Transverse colon (tissue), 4 donors: ENCODE measurements at regions not wholly inside any gene's neighbourhood (a gene's known extent, or its start where the extent isn't known, plus 50 kb on each side); places are given as distances from the start of the nearest gene placed in this dataset.

Experiments used
- DNase-seq: peaks from one replicate; pipeline ENCODE4 v3.0.0-alpha.2; 2019
- H3K27ac ChIP-seq, 4 donors: fragments of 200-600 bp; sonication (generic); 2 replicates each; pipeline ENCODE4 v1.5.1; 2016 to 2018; ENCODE audit warnings: inconsistent platforms in 4 of 4
- H3K27me3 ChIP-seq: fragments of 200-600 bp; sonication (generic); 2 replicates; pipeline ENCODE4 v1.5.1; 2017; ENCODE audit warnings: inconsistent platforms
- H3K36me3 ChIP-seq, 4 donors: fragments of 200-600 bp; sonication (generic); 2 replicates each; pipeline ENCODE4 v1.5.1; 2017 to 2019; ENCODE audit warnings: inconsistent platforms in 4 of 4
- H3K4me1 ChIP-seq, 4 donors: fragments of 200-600 bp; sonication (generic); 2 replicates each; pipeline ENCODE4 v1.5.1; 2017 to 2020; ENCODE audit warnings: inconsistent platforms in 4 of 4
- H3K4me3 ChIP-seq, 4 donors: fragments of 200-600 bp; sonication (generic); 1 replicate in 1 of 4; 2 replicates in 3 of 4; pipeline versions ENCODE4 v1.5.1 to v1.6.1; 2017 to 2019; ENCODE audit warnings: inconsistent platforms in 4 of 4
- H3K9me3 ChIP-seq, 2 donors: fragments of 200-600 bp; sonication (generic); 2 replicates each; pipeline ENCODE4 v1.5.1; 2017 to 2019; ENCODE audit warnings: inconsistent platforms in 2 of 2
- EP300 ChIP-seq: sonication (generic); formaldehyde crosslinking; IDR thresholded peaks from one replicate; pipeline ENCODE4 v1.6.1; 2017; ENCODE audit warnings: antibody characterized with exemption, low read depth
- POLR2A ChIP-seq: fragments of 450-650 bp; IDR thresholded peaks from one replicate; pipeline ENCODE4 v1.6.1; 2016; ENCODE audit warnings: antibody characterized with exemption, mild to moderate bottlenecking, moderate library complexity
- POLR2AphosphoS5 ChIP-seq, 3 donors: sonication (generic); formaldehyde crosslinking; IDR thresholded peaks; one replicate each; pipeline ENCODE4 v1.6.1; 2016; ENCODE audit warnings: antibody characterized with exemption in 3 of 3
- WGBS, 2 donors: methylation state at CpG; one replicate each; pipeline ENCODE4 v1.1.5; 2018; ENCODE audit warnings: low coverage in 1 of 2; 5-methylcytosine and 5-hydroxymethylcytosine counted together
- in situ Hi-C, 4 donors: fragments of 200-750 bp; cut with MboI; loops; one replicate each; pipeline versions ENCODE4 v1.15.0 to v1.15.1; 2017; ENCODE audit warnings: low sequenced_read_pairs in 3 of 4, low pct_ligation_motif_present in 1 of 4, low pct_unique_long_range_greater_than_20kb in 1 of 4
- intact Hi-C: fragments of 100-400 bp; cut with DNase I; formaldehyde crosslinking; loops from one replicate; pipeline ENCODE4 v1.15.1; 2023; ENCODE audit warnings: low total_unique reads
- TF ChIP-seq, protein P1 (sequence below), 5 experiments: fragments of 200-600 bp in 3 of 5; fragments of 450-650 bp in 2 of 5; sonication (generic) in 3 of 5; IDR thresholded peaks; 1 replicate in 2 of 5; 2 replicates in 3 of 5; pipeline ENCODE4 v1.5.1; 2016 to 2017; ENCODE audit warnings: antibody characterized with exemption in 5 of 5, inconsistent platforms in 3 of 5, mild to moderate bottlenecking in 2 of 5, moderate library complexity in 1 of 5

DNA sequence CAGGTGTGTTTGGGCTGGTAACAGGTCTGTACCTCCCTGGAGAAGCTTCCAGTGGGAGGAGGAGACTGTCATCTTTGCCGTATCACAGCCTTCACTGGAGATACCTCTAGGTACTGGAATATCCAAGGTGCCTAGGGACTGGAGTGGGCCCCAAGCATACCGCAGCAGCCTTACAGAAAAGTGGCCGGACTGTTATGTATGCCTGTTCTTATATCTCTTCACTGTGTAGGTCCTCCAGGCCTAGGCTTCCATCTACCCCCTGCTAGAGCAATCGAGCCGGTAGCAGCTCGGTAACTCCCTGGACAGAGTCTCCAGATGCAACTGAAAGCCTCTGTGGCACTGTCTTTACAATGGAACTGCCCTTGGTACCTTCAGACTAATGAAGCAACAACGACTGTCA lies 277.4 kb upstream of the GRIA3 start:
- Histone ChIP-seq H3K9me3 (no peaks in the 10 kb centered on the region), H3K4me3 (no peak overlapping the region), H3K27me3 (no peaks in the 10 kb centered on the region), H3K36me3 (no peaks in the 10 kb centered on the region), H3K4me1 (no peaks in the 10 kb centered on the region), H3K27ac (no peak overlapping the region)
- in situ Hi-C loops (no loop called here), intact Hi-C loops (no loop called here)
- DNase-seq, result no peak
- TF ChIP-seq POLR2AphosphoS5 (IDR thresholded peaks at IDR 0.05), result no peak
- TF ChIP-seq, protein P1, sequence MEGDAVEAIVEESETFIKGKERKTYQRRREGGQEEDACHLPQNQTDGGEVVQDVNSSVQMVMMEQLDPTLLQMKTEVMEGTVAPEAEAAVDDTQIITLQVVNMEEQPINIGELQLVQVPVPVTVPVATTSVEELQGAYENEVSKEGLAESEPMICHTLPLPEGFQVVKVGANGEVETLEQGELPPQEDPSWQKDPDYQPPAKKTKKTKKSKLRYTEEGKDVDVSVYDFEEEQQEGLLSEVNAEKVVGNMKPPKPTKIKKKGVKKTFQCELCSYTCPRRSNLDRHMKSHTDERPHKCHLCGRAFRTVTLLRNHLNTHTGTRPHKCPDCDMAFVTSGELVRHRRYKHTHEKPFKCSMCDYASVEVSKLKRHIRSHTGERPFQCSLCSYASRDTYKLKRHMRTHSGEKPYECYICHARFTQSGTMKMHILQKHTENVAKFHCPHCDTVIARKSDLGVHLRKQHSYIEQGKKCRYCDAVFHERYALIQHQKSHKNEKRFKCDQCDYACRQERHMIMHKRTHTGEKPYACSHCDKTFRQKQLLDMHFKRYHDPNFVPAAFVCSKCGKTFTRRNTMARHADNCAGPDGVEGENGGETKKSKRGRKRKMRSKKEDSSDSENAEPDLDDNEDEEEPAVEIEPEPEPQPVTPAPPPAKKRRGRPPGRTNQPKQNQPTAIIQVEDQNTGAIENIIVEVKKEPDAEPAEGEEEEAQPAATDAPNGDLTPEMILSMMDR (IDR thresholded peaks at IDR 0.05), result no peak
- TF ChIP-seq EP300, result no peak
- no peak for TF ChIP-seq POLR2A
- 79% methylated on average over 7 of the region's 7 CpGs; no CpG with 5 or more reads in 1 of the 2 donors for WGBS, 2 donors

DNA sequence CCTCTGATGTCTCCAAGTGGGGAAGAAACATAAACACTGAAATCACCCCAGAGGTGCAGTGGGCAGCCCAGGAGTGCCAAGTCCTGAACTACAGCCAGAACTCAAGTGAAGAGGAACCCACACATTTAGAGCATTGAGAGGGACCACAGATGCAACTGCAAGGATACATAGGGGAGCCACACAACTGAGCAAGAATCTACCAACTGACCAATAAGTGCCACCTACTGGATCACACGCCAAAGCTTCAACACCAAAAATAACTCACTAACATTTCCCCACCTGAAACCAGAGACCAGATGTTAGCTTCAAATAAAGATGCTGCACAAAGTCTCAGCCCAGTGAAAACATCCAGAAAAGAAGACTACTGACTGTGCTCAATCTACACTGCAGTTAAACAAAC lies 276.7 kb upstream of the GRIA3 start:
- Histone ChIP-seq H3K4me1 (no peaks in the 10 kb centered on the region), H3K4me3 (no peak overlapping the region), H3K27ac (no peak overlapping the region), H3K27me3 (no peaks in the 10 kb centered on the region), H3K9me3 (no peaks in the 10 kb centered on the region), H3K36me3 (no peaks in the 10 kb centered on the region)
- no peak for TF ChIP-seq POLR2A
- TF ChIP-seq, protein P1 (IDR thresholded peaks at IDR 0.05), result no peak
- no peak for TF ChIP-seq POLR2AphosphoS5 (IDR thresholded peaks at IDR 0.05)
- no peak for TF ChIP-seq EP300
- no peak for DNase-seq
- intact Hi-C loops (no loop called here), in situ Hi-C loops (no loop called here)
- WGBS, 2 donors, result 75% methylated on average over 1 of the region's 1 CpG; no CpG with 5 or more reads in 1 of the 2 donors

DNA sequence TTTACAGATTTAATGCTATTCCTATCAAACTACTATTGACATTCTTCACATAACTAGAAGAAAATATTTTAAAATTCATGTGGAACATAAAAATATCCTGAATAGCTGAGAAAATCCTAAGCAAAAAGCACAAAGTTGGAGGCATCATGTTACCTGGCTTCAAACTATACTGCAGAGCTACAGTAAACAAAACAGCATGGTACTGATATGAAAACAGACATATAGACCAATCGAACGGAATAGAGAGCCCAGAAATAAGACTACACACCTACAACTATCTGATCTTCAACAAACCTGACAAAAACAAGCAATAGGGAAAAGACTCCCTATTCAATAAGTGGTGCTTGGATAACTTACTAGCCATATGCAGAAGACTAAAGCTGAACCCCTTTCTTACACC lies 273.4 kb upstream of the GRIA3 start:
- H3K4me3 ChIP-seq, result no peak overlapping the region
- H3K36me3 ChIP-seq, result no peaks in the 10 kb centered on the region
- TF ChIP-seq, protein P1 (IDR thresholded peaks at IDR 0.05), result no peak
- TF ChIP-seq EP300 (no peak), POLR2AphosphoS5 (IDR thresholded peaks at IDR 0.05) (no peak), POLR2A (no peak)
- no peak overlapping the region for H3K27ac ChIP-seq
- H3K9me3 ChIP-seq, result no peaks in the 10 kb centered on the region
- intact Hi-C loops, result no loop called here
- in situ Hi-C loops, result no loop called here
- no peaks in the 10 kb centered on the region for H3K4me1 ChIP-seq
- H3K27me3 ChIP-seq, result no peaks in the 10 kb centered on the region
- no peak for DNase-seq
- WGBS, 2 donors, result 21 to 67% methylated on average over 2 of the region's 2 CpGs

DNA sequence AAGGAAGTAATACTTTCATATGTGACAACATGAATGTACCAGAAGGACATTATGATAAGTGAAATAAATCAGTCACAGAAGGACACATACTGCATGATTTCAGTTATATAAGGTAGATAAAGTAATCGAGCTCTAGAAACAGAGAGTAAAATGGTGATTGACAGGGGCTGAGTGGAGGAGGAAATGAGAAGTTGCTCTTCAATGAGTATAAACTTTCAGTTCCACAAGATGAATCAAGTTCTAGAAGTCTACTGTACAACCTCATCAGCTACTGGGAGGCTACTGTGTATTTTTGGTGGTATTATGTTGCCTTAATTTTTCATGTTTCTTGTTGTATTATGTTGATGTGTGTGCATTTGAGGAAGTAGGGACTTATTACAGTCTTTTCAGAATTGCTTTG lies 270.9 kb upstream of the GRIA3 start:
- Histone ChIP-seq H3K4me3 (no peak overlapping the region), H3K9me3 (no peaks in the 10 kb centered on the region), H3K36me3 (no peaks in the 10 kb centered on the region), H3K4me1 (no peaks in the 10 kb centered on the region), H3K27ac (no peak overlapping the region), H3K27me3 (no peaks in the 10 kb centered on the region)
- WGBS, 2 donors, result 63 to 70% methylated on average over 1 of the region's 1 CpG
- in situ Hi-C loops (no loop called here), intact Hi-C loops (no loop called here)
- TF ChIP-seq, protein P1 (IDR thresholded peaks at IDR 0.05), result no peak
- no peak for TF ChIP-seq POLR2A
- no peak for TF ChIP-seq EP300
- TF ChIP-seq POLR2AphosphoS5 (IDR thresholded peaks at IDR 0.05), result no peak
- DNase-seq, result no peak
